ENCODE measurements at regions not wholly inside any gene's neighbourhood (a gene's known extent, or its start where the extent isn't known, plus 50 kb on each side); places are given as distances from the start of the nearest gene placed in this dataset.

GRCh38 chr1:36585569-36586548, 103.1 kb upstream of the CSF3R start:
- WGBS, 2 donors, result 38 to 43% methylated on average over 23 to 24 of the region's 24 CpGs
- Histone ChIP-seq H3K27ac (no peak overlapping the region), H3K27me3 (no peaks in the 10 kb centered on the region), H3K4me1 (peaks cover 9% of the 10 kb centered on the region), H3K36me3 (ENCODE audit: low read depth, missing control alignments) (no peaks in the 10 kb centered on the region), H3K9me3 (no peaks in the 10 kb centered on the region), H3K4me3 (no peak overlapping the region)
- intact Hi-C loops (cut with DNase I; ENCODE audit: low total_unique reads), result no loop called here
- TF ChIP-seq CTCF (IDR thresholded peaks at IDR 0.05) (no peak), POLR2A (IDR thresholded peaks at IDR 0.05) (no peak)
- DNase-seq, result no peak

DNA sequence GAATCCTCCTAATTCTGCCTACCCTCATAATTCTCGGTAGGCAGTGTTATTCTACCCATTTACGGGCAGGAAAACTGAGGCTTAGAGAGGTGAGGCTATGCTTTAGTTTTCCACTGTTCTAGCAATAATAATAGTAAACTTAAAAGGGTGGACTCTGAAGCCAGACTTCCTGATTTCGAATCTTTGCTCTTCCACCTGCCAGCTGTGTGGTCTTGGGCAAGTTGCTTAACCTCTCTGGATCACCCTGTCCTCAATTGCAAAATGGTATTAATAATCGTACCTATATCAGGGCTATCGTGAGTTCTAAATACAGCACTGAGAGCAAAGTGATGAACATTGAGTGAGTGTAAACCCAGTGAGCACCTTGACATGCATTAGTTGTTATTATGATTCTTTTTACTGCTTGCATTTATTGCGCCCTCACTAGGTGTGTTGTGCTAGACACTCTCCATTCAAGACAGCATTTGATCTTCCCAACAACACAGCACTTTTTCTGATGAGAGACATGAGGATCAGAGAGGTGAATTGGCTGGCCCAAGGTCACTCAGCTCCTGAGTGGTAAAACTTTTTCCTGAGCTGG, 102.3 kb upstream of the CSF3R start:
- Histone ChIP-seq H3K4me3 (no peak overlapping the region), H3K9me3 (no peaks in the 10 kb centered on the region), H3K4me1 (peaks cover 5% of the 10 kb centered on the region), H3K27ac (no peak overlapping the region), H3K36me3 (ENCODE audit: low read depth, missing control alignments) (no peaks in the 10 kb centered on the region), H3K27me3 (no peaks in the 10 kb centered on the region)
- TF ChIP-seq CTCF (IDR thresholded peaks at IDR 0.05), result no peak
- TF ChIP-seq POLR2A (IDR thresholded peaks at IDR 0.05), result no peak
- intact Hi-C loops (cut with DNase I; ENCODE audit: low total_unique reads), result no loop called here
- DNase-seq, result no peak
- WGBS, 2 donors, result 88 to 90% methylated on average over 6 of the region's 6 CpGs

DNA sequence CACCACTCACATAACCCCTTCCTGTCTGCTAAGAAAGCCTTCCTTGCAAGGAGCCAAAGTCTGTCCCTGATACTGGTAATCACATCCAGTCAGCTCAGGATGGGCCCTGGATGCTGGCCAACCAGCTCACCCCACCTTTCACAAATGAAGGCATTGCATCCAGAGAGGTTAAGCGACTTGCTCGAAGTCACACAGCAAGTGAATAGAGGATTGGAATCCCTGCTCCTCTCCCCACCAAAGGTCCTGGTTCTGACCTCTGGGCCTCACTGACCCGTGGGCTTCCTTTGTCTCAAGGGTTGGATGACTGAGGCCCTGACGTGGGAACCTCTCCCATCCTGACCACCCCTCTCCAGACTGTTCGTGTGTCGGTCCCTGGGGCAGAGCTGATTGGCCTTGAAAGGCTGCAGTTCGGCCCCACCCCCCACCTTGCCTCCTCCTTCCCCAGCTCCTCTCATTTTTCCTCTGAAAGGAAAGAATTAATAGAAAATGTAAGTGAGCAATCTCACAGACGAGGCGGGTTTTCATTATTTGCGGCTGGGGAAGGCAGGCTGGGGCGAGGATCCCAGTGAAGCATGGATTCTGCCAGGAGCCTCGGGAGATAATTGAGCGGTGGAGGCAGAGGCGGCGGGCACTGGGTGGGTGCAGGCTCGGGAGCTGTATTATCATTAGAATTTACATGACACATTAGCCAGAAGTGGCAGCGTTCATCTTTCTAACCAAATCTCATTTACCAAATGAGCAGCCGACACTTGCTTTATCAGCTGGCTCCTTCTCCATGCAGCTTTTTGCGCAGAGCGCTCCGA, 101.5 kb upstream of the CSF3R start:
- Histone ChIP-seq H3K27ac (no peak overlapping the region), H3K4me1 (peaks cover 3% of the 10 kb centered on the region), H3K9me3 (no peaks in the 10 kb centered on the region), H3K4me3 (no peak overlapping the region), H3K27me3 (no peaks in the 10 kb centered on the region), H3K36me3 (ENCODE audit: low read depth, missing control alignments) (no peaks in the 10 kb centered on the region)
- intact Hi-C loops (cut with DNase I; ENCODE audit: low total_unique reads), result no loop called here
- WGBS, 2 donors, result 57 to 58% methylated on average over 21 of the region's 21 CpGs
- no peak for DNase-seq
- TF ChIP-seq CTCF (IDR thresholded peaks at IDR 0.05) (no peak), POLR2A (IDR thresholded peaks at IDR 0.05) (no peak)

DNA sequence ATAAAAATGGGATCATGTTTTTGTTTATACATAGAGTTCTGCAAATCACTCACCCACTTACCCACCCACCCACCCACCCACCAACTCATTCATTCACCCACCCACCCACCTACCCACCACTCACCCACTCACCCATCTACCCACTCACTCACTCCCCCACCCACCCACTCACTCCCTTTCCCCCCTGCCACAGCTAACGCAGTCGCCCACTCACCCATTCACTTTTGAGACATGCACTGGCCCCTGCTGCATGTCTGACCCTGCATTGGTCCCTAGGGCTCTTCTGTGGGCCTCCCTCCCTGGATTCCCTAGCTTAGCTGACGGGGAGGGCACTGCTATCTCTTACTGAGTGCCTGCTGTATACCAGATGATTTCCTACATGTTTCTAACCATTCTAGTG, 100.4 kb upstream of the CSF3R start:
- Histone ChIP-seq H3K36me3 (ENCODE audit: low read depth, missing control alignments) (no peaks in the 10 kb centered on the region), H3K27me3 (no peaks in the 10 kb centered on the region), H3K9me3 (no peaks in the 10 kb centered on the region), H3K27ac (no peak overlapping the region), H3K4me3 (no peak overlapping the region), H3K4me1 (no peaks in the 10 kb centered on the region)
- no peak for TF ChIP-seq POLR2A (IDR thresholded peaks at IDR 0.05)
- no peak for TF ChIP-seq CTCF (IDR thresholded peaks at IDR 0.05)
- no peak for DNase-seq
- 73 to 100% methylated on average over 1 to 3 of the region's 3 CpGs for WGBS, 2 donors
- intact Hi-C loops (cut with DNase I; ENCODE audit: low total_unique reads), result no loop called here

Measured in testis (tissue), 2 donors.